ENCODE measurements at regions not wholly inside any gene's neighbourhood (a gene's known extent, or its start where the extent isn't known, plus 50 kb on each side); places are given as distances from the start of the nearest gene placed in this dataset.

DNA sequence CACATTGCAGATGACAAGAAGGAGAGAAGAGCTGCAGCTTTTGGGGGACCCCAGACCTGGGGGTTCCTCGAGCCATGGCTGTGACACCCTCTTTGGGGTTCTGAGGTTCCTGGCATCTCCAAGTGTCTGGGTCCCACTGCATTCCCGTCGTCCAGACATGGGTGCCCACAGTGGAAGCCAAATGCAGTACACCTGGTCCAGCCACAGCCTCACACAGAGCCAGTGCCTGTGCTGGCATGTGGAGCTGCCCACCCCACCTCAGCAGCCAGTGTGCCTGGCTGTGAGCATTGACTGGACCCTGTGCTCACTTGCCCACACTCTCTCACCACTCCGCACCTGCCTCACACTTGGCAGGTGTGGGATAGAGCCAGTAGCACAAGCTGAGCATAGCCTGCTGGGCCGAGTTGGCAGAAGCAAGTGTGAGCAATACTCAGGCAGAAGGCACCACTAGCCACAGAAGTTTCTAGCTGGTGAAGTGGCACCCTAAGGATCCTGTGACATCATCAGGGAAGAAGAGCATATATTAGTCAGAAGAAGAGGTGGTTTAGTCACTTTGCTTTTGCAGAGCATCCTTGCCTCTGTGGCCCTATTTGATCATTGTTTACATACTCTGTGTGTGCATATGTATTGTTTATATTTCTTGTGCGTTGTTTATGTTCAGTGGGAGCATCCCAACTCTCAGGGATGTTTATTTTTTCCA lies 65.0 kb upstream of the MAGEB2 start:
- Histone ChIP-seq H2BK5ac (ENCODE audit: low read length) (no peak overlapping the region), H3K27me3 (ENCODE audit: control insufficient read depth in 3 of 3, insufficient read depth in 3 of 3, low read depth in 1 of 3, low read length in 3 of 3) (no peaks in the 10 kb centered on the region), H3K4me2 (ENCODE audit: insufficient read depth, low read length, poor library complexity, severe bottlenecking) (no peak overlapping the region), H2BK12ac (ENCODE audit: low read length) (no peak overlapping the region), H3K4me3 (ENCODE audit: low read length in 2 of 2) (no peak overlapping the region), H2BK120ac (ENCODE audit: low read depth, low read length) (no peak overlapping the region), H3K79me1 (ENCODE audit: low read depth, low read length) (no peaks in the 10 kb centered on the region), H2AK5ac (ENCODE audit: low read depth, low read length) (no peak overlapping the region), H3K36me3 (replicated peaks in 1 of 2; ENCODE audit: control insufficient read depth in 2 of 2, insufficient read depth in 2 of 2, low read length in 2 of 2) (no peaks in the 10 kb centered on the region), H3K4me1 (ENCODE audit: control insufficient read depth in 2 of 2, insufficient read depth in 1 of 2, low read depth in 1 of 2, low read length in 2 of 2) (peaks cover 0 to 6% of the 10 kb centered on the region in 2 donors), H3K27ac (replicated peaks; ENCODE audit: low read length) (no peak overlapping the region), H3K18ac (ENCODE audit: low read length) (no peak overlapping the region), H3K9me3 (replicated peaks in 1 of 2; ENCODE audit: control insufficient read depth in 2 of 2, insufficient read depth in 1 of 2, low read depth in 1 of 2, low read length in 2 of 2) (no peaks in the 10 kb centered on the region), H4K91ac (ENCODE audit: low read depth, low read length, poor library complexity) (no peak overlapping the region), H3K9ac (ENCODE audit: low read depth, low read length, poor library complexity) (no peak overlapping the region), H3K4ac (ENCODE audit: low read length) (no peak overlapping the region), H3K23ac (ENCODE audit: low read depth, low read length, poor library complexity) (no peak overlapping the region), H4K8ac (ENCODE audit: low read depth, low read length) (no peak overlapping the region), H2AFZ (ENCODE audit: low read length) (no peak overlapping the region), H3K14ac (ENCODE audit: low read length) (no peak overlapping the region), H2BK15ac (ENCODE audit: low read length) (no peak overlapping the region)
- no peak for DNase-seq (ENCODE audit: low spot score)
- no CpG with 5 or more reads among the region's 6 CpGs for WGBS, 2 donors (ENCODE audit: extremely low coverage in 2 of 2, insufficient read length in 2 of 2, insufficient replicate concordance in 1 of 2)

DNA sequence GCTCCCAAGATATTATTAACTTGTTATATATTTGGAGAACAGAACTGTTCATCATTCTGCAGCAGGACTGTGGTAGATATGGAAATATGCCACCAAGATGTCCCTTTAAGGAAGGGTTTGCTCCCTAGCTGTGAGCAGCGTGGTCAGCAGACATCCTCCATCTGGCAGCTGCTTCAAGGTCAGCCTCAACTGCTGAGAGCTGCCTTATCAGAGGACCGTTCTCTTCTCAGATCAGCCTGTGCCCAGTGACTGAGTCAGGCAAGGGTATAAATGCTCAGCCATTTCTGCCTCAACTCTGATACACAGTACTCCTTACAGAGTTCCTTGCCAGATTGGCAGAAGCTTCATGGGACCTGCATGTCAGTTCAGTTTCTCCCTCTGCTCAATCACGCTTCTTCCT lies 63.4 kb upstream of the MAGEB2 start:
- Histone ChIP-seq H3K9ac (ENCODE audit: low read depth, low read length, poor library complexity) (no peak overlapping the region), H3K79me1 (ENCODE audit: low read depth, low read length) (no peaks in the 10 kb centered on the region), H3K14ac (ENCODE audit: low read length) (no peak overlapping the region), H3K23ac (ENCODE audit: low read depth, low read length, poor library complexity) (no peak overlapping the region), H4K8ac (ENCODE audit: low read depth, low read length) (no peak overlapping the region), H3K4me2 (ENCODE audit: insufficient read depth, low read length, poor library complexity, severe bottlenecking) (no peak overlapping the region), H2BK12ac (ENCODE audit: low read length) (no peak overlapping the region), H4K91ac (ENCODE audit: low read depth, low read length, poor library complexity) (no peak overlapping the region), H3K36me3 (replicated peaks in 1 of 2; ENCODE audit: control insufficient read depth in 2 of 2, insufficient read depth in 2 of 2, low read length in 2 of 2) (no peaks in the 10 kb centered on the region), H3K4me1 (ENCODE audit: control insufficient read depth in 2 of 2, insufficient read depth in 1 of 2, low read depth in 1 of 2, low read length in 2 of 2) (peaks cover 0 to 6% of the 10 kb centered on the region in 2 donors), H2AK5ac (ENCODE audit: low read depth, low read length) (no peak overlapping the region), H3K9me3 (replicated peaks in 1 of 2; ENCODE audit: control insufficient read depth in 2 of 2, insufficient read depth in 1 of 2, low read depth in 1 of 2, low read length in 2 of 2) (no peaks in the 10 kb centered on the region), H3K18ac (ENCODE audit: low read length) (no peak overlapping the region), H2BK120ac (ENCODE audit: low read depth, low read length) (no peak overlapping the region), H2BK15ac (ENCODE audit: low read length) (no peak overlapping the region), H3K4ac (ENCODE audit: low read length) (no peak overlapping the region), H3K4me3 (ENCODE audit: low read length in 2 of 2) (no peak overlapping the region), H2BK5ac (ENCODE audit: low read length) (no peak overlapping the region), H3K27me3 (ENCODE audit: control insufficient read depth in 3 of 3, insufficient read depth in 3 of 3, low read depth in 1 of 3, low read length in 3 of 3) (no peaks in the 10 kb centered on the region), H2AFZ (ENCODE audit: low read length) (no peak overlapping the region), H3K27ac (replicated peaks; ENCODE audit: low read length) (no peak overlapping the region)
- no peak for DNase-seq (ENCODE audit: low spot score)
- WGBS, 2 donors (ENCODE audit: extremely low coverage in 2 of 2, insufficient read length in 2 of 2, insufficient replicate concordance in 1 of 2): no CpG with 5 or more reads among the region's 3 CpGs

- no peak overlapping the region for H4K8ac ChIP-seq (ENCODE audit: low read depth, low read length)
- H3K79me1 ChIP-seq (ENCODE audit: low read depth, low read length): no peaks in the 10 kb centered on the region
- H3K9me3 ChIP-seq (replicated peaks in 1 of 2; ENCODE audit: control insufficient read depth in 2 of 2, insufficient read depth in 1 of 2, low read depth in 1 of 2, low read length in 2 of 2): no peaks in the 10 kb centered on the region
- WGBS, 2 donors (ENCODE audit: extremely low coverage in 2 of 2, insufficient read length in 2 of 2, insufficient replicate concordance in 1 of 2): no CpG with 5 or more reads among the region's 7 CpGs
- H2AK5ac ChIP-seq (ENCODE audit: low read depth, low read length): no peak overlapping the region
- H3K9ac ChIP-seq (ENCODE audit: low read depth, low read length, poor library complexity): no peak overlapping the region
- no peak overlapping the region for H3K4ac ChIP-seq (ENCODE audit: low read length)
- no peak overlapping the region for H2BK120ac ChIP-seq (ENCODE audit: low read depth, low read length)
- no peak overlapping the region for H3K27ac ChIP-seq (replicated peaks; ENCODE audit: low read length)
- H3K4me1 ChIP-seq (ENCODE audit: control insufficient read depth in 2 of 2, insufficient read depth in 1 of 2, low read depth in 1 of 2, low read length in 2 of 2): peaks cover 0 to 6% of the 10 kb centered on the region in 2 donors
- H3K14ac ChIP-seq (ENCODE audit: low read length): no peak overlapping the region
- H3K4me2 ChIP-seq (ENCODE audit: insufficient read depth, low read length, poor library complexity, severe bottlenecking): no peak overlapping the region
- H3K18ac ChIP-seq (ENCODE audit: low read length): no peak overlapping the region
- no peaks in the 10 kb centered on the region for H3K27me3 ChIP-seq (ENCODE audit: control insufficient read depth in 3 of 3, insufficient read depth in 3 of 3, low read depth in 1 of 3, low read length in 3 of 3)
- H2BK12ac ChIP-seq (ENCODE audit: low read length): no peak overlapping the region
- no peak overlapping the region for H2BK15ac ChIP-seq (ENCODE audit: low read length)
- no peaks in the 10 kb centered on the region for H3K36me3 ChIP-seq (replicated peaks in 1 of 2; ENCODE audit: control insufficient read depth in 2 of 2, insufficient read depth in 2 of 2, low read length in 2 of 2)
- H3K23ac ChIP-seq (ENCODE audit: low read depth, low read length, poor library complexity): no peak overlapping the region
- H2AFZ ChIP-seq (ENCODE audit: low read length): no peak overlapping the region
- no peak overlapping the region for H2BK5ac ChIP-seq (ENCODE audit: low read length)
- no peak overlapping the region for H4K91ac ChIP-seq (ENCODE audit: low read depth, low read length, poor library complexity)
- no peak overlapping the region for H3K4me3 ChIP-seq (ENCODE audit: low read length in 2 of 2)
- no peak for DNase-seq (ENCODE audit: low spot score)
These were observed 62.0 kb upstream of the MAGEB2 start for GRCh38 chrX:30153175-30153880.

DNA sequence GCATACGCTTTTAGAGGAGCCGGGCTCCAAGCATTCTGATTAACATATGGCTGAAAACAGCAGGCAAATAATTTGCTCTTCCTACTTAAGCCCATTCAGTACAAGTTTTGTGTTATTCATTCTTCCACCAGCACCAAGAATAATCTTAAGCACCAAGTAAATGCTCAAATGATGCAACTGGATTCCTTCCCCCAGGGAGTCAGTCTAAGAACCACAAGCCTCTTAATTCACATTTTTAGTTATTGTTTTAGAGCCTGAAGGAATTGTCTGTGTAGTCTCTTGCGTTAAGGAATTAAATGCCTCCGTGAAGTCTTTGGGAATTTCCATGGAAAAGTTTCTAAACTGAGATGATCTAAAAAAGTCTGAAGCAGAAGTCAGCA lies 61.5 kb upstream of the MAGEB2 start:
- Histone ChIP-seq H4K8ac (ENCODE audit: low read depth, low read length) (no peak overlapping the region), H2BK15ac (ENCODE audit: low read length) (no peak overlapping the region), H4K91ac (ENCODE audit: low read depth, low read length, poor library complexity) (no peak overlapping the region), H3K9ac (ENCODE audit: low read depth, low read length, poor library complexity) (no peak overlapping the region), H2BK120ac (ENCODE audit: low read depth, low read length) (no peak overlapping the region), H3K4me3 (ENCODE audit: low read length in 2 of 2) (no peak overlapping the region), H3K9me3 (replicated peaks in 1 of 2; ENCODE audit: control insufficient read depth in 2 of 2, insufficient read depth in 1 of 2, low read depth in 1 of 2, low read length in 2 of 2) (no peaks in the 10 kb centered on the region), H3K18ac (ENCODE audit: low read length) (no peak overlapping the region), H3K27ac (replicated peaks; ENCODE audit: low read length) (no peak overlapping the region), H2AK5ac (ENCODE audit: low read depth, low read length) (no peak overlapping the region), H3K27me3 (ENCODE audit: control insufficient read depth in 3 of 3, insufficient read depth in 3 of 3, low read depth in 1 of 3, low read length in 3 of 3) (no peaks in the 10 kb centered on the region), H3K4me2 (ENCODE audit: insufficient read depth, low read length, poor library complexity, severe bottlenecking) (no peak overlapping the region), H2BK12ac (ENCODE audit: low read length) (no peak overlapping the region), H2AFZ (ENCODE audit: low read length) (no peak overlapping the region), H2BK5ac (ENCODE audit: low read length) (no peak overlapping the region), H3K23ac (ENCODE audit: low read depth, low read length, poor library complexity) (no peak overlapping the region), H3K14ac (ENCODE audit: low read length) (no peak overlapping the region), H3K4me1 (ENCODE audit: control insufficient read depth in 2 of 2, insufficient read depth in 1 of 2, low read depth in 1 of 2, low read length in 2 of 2) (peaks cover 0 to 6% of the 10 kb centered on the region in 2 donors), H3K79me1 (ENCODE audit: low read depth, low read length) (no peaks in the 10 kb centered on the region), H3K4ac (ENCODE audit: low read length) (no peak overlapping the region), H3K36me3 (replicated peaks in 1 of 2; ENCODE audit: control insufficient read depth in 2 of 2, insufficient read depth in 2 of 2, low read length in 2 of 2) (no peaks in the 10 kb centered on the region)
- DNase-seq (ENCODE audit: low spot score): no peak
- WGBS, 2 donors (ENCODE audit: extremely low coverage in 2 of 2, insufficient read length in 2 of 2, insufficient replicate concordance in 1 of 2): no CpG with 5 or more reads among the region's 4 CpGs
